Astrocyte (in vitro differentiated cells and primary cell): ENCODE measurements at regions not wholly inside any gene's neighbourhood (a gene's known extent, or its start where the extent isn't known, plus 50 kb on each side); places are given as distances from the start of the nearest gene placed in this dataset.

Experiments used
- EZH2 ChIP-seq: IDR thresholded peaks from 2 replicates; pipeline ENCODE4 v1.6.1; 2012; ENCODE audit warnings: mild to moderate bottlenecking, low read length, inconsistent platforms; ENCODE audit not compliant: insufficient read depth
- TF ChIP-seq, protein P1 (sequence below): IDR thresholded peaks from 2 replicates; pipeline ENCODE4 v1.5.1; 2011; ENCODE audit warnings: low read depth, mild to moderate bottlenecking, inconsistent platforms, low read length, moderate library complexity; ENCODE audit not compliant: insufficient read depth

DNA sequence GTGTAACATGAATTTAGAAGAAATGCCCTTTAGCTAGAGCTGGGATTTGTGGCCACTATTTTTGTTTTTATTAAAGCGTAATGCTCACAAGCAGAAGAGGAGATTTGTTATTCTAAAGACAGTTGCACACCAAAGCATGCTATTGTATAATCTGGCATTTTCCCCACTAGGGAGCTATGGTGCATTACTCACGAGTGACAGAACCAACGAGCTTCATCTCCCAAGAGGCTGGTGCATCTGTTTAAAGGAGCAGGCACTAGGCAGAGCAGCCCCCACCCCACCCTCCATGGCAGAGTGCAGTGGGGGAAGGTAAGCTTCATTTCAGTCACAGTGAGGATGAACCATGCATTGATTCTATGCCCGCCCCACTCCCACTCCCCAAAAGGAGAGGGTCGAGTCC is 287.3 kb upstream of the TSHZ2 start:
- TF ChIP-seq, protein P1, sequence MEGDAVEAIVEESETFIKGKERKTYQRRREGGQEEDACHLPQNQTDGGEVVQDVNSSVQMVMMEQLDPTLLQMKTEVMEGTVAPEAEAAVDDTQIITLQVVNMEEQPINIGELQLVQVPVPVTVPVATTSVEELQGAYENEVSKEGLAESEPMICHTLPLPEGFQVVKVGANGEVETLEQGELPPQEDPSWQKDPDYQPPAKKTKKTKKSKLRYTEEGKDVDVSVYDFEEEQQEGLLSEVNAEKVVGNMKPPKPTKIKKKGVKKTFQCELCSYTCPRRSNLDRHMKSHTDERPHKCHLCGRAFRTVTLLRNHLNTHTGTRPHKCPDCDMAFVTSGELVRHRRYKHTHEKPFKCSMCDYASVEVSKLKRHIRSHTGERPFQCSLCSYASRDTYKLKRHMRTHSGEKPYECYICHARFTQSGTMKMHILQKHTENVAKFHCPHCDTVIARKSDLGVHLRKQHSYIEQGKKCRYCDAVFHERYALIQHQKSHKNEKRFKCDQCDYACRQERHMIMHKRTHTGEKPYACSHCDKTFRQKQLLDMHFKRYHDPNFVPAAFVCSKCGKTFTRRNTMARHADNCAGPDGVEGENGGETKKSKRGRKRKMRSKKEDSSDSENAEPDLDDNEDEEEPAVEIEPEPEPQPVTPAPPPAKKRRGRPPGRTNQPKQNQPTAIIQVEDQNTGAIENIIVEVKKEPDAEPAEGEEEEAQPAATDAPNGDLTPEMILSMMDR: no peak
- no peak for TF ChIP-seq EZH2
